H9 (cell line): ENCODE measurements at regions not wholly inside any gene's neighbourhood (a gene's known extent, or its start where the extent isn't known, plus 50 kb on each side); places are given as distances from the start of the nearest gene placed in this dataset.

Experiments used
- DNase-seq: peaks from one replicate; pipeline ENCODE4 v3.0.0-alpha.2; 2017
- H2AFZ ChIP-seq: one replicate; pipeline ENCODE4 v1.6.1; 2013; ENCODE audit warnings: mild to moderate bottlenecking, low read length, control low read depth, moderate library complexity
- H2AK5ac ChIP-seq: 2 replicates; pipeline ENCODE4 v1.6.1; 2013; ENCODE audit warnings: low read length, control low read depth, mixed read lengths; ENCODE audit not compliant: insufficient read length
- H2BK120ac ChIP-seq: one replicate; pipeline ENCODE4 v1.6.1; 2013; ENCODE audit warnings: low read depth, mild to moderate bottlenecking, low read length, control low read depth, inconsistent platforms; ENCODE audit not compliant: poor library complexity, severe bottlenecking
- H2BK12ac ChIP-seq: 2 replicates; pipeline ENCODE4 v1.6.1; 2013; ENCODE audit warnings: low read length, control low read depth, mixed read lengths, low read depth; ENCODE audit not compliant: insufficient read length
- H2BK15ac ChIP-seq: 2 replicates; pipeline ENCODE4 v1.6.1; 2013; ENCODE audit warnings: low read depth, low read length, control low read depth
- H2BK20ac ChIP-seq: one replicate; pipeline ENCODE4 v1.6.1; 2013; ENCODE audit warnings: low read depth, mild to moderate bottlenecking, low read length, control low read depth, inconsistent platforms; ENCODE audit not compliant: poor library complexity, severe bottlenecking
- H2BK5ac ChIP-seq: 2 replicates; pipeline ENCODE4 v1.6.1; 2013; ENCODE audit warnings: low read length, control low read depth, mixed read lengths; ENCODE audit not compliant: insufficient read length
- H3K14ac ChIP-seq: 2 replicates; pipeline ENCODE4 v1.6.1; 2013; ENCODE audit warnings: low read length, control low read depth; ENCODE audit not compliant: insufficient read depth
- H3K18ac ChIP-seq: 2 replicates; pipeline ENCODE4 v1.6.1; 2013; ENCODE audit warnings: low read depth, mild to moderate bottlenecking, mixed read lengths, low read length, control low read depth; ENCODE audit not compliant: insufficient read length
- H3K23ac ChIP-seq: 2 replicates; pipeline ENCODE4 v1.6.1; 2013; ENCODE audit warnings: low read length, control low read depth, mixed read lengths, low read depth; ENCODE audit not compliant: insufficient read length
- H3K23me2 ChIP-seq: 2 replicates; pipeline ENCODE4 v1.6.1; 2013; ENCODE audit warnings: low read depth, mild to moderate bottlenecking, mixed read lengths, low read length, control low read depth; ENCODE audit not compliant: insufficient read length, poor library complexity, severe bottlenecking
- H3K27ac ChIP-seq: 2 replicates; pipeline ENCODE4 v1.5.1; 2013; ENCODE audit warnings: low read length, control low read depth, mixed read lengths, low read depth; ENCODE audit not compliant: insufficient read length
- H3K27me3 ChIP-seq: 2 replicates; pipeline ENCODE4 v1.6.1; 2013; ENCODE audit warnings: low read length, control low read depth, inconsistent platforms; ENCODE audit not compliant: insufficient read depth
- H3K4ac ChIP-seq: 2 replicates; pipeline ENCODE4 v1.6.1; 2013; ENCODE audit warnings: low read depth, mild to moderate bottlenecking, control low read depth, inconsistent platforms, low read length, moderate library complexity
- H3K4me1 ChIP-seq: 2 replicates; pipeline ENCODE4 v1.6.1; 2013; ENCODE audit warnings: low read length, control low read depth, inconsistent platforms; ENCODE audit not compliant: insufficient read depth
- H3K4me2 ChIP-seq: 2 replicates; pipeline ENCODE4 v1.6.1; 2013; ENCODE audit warnings: low read length, control low read depth, mixed read lengths; ENCODE audit not compliant: insufficient read length, insufficient read depth
- H3K56ac ChIP-seq: 2 replicates; pipeline ENCODE4 v1.6.1; 2013; ENCODE audit warnings: low read depth, mild to moderate bottlenecking, mixed read lengths, low read length, control low read depth; ENCODE audit not compliant: insufficient read length
- H3K79me1 ChIP-seq: 2 replicates; pipeline ENCODE4 v1.6.1; 2013; ENCODE audit warnings: low read depth, mild to moderate bottlenecking, moderate library complexity, low read length, control low read depth, inconsistent platforms; ENCODE audit not compliant: insufficient read depth, poor library complexity, severe bottlenecking
- H3K79me2 ChIP-seq: 2 replicates; pipeline ENCODE4 v1.6.1; 2013; ENCODE audit warnings: low read length, control low read depth, inconsistent platforms; ENCODE audit not compliant: insufficient read depth
- H3K9ac ChIP-seq: 2 replicates; pipeline ENCODE4 v1.6.1; 2013; ENCODE audit warnings: low read length, control low read depth, mixed read lengths; ENCODE audit not compliant: insufficient read length; ENCODE audit errors: extremely low read depth
- H3K9me3 ChIP-seq: one replicate; pipeline ENCODE4 v1.6.1; 2013; ENCODE audit warnings: low read depth, low read length, inconsistent platforms; ENCODE audit not compliant: control insufficient read depth
- H3T11ph ChIP-seq: one replicate; pipeline ENCODE4 v1.6.1; 2013; ENCODE audit warnings: mild to moderate bottlenecking, low read length, control low read depth, inconsistent platforms
- H4K20me1 ChIP-seq: one replicate; pipeline ENCODE4 v1.6.1; 2013; ENCODE audit not compliant: control insufficient read depth, insufficient read length, insufficient read depth
- H4K5ac ChIP-seq: 2 replicates; pipeline ENCODE4 v1.6.1; 2013; ENCODE audit warnings: low read depth, mild to moderate bottlenecking, mixed read lengths, low read length, control low read depth; ENCODE audit not compliant: insufficient read length
- H4K8ac ChIP-seq: replicated peaks from 2 replicates; pipeline ENCODE4 v1.6.1; 2013; ENCODE audit warnings: low read length, control low read depth, mixed read lengths, low read depth; ENCODE audit not compliant: insufficient read length
- H4K91ac ChIP-seq: 2 replicates; pipeline ENCODE4 v1.6.1; 2013; ENCODE audit warnings: low read depth, mild to moderate bottlenecking, moderate library complexity, mixed read lengths, low read length, control low read depth; ENCODE audit not compliant: insufficient read length
- H3K27ac Mint-ChIP-seq, 3 experiments: 2 replicates in 2 of 3; 3 replicates in 1 of 3; pipeline ENCODE4 v1.8.0; 2020 to 2021; ENCODE audit warnings: mixed read lengths in 3 of 3, mild to moderate bottlenecking in 1 of 3, moderate library complexity in 1 of 3
- H3K27me3 Mint-ChIP-seq: 2 replicates; pipeline ENCODE4 v1.8.0; 2021; ENCODE audit warnings: low read depth, mild to moderate bottlenecking, moderate library complexity, mixed read lengths
- H3K36me3 Mint-ChIP-seq, 3 experiments: 2 replicates in 2 of 3; 3 replicates in 1 of 3; pipeline ENCODE4 v1.8.0; 2020 to 2021; ENCODE audit warnings: low read depth in 3 of 3, mixed read lengths in 3 of 3; ENCODE audit not compliant: insufficient read depth in 1 of 3
- H3K4me1 Mint-ChIP-seq, 2 experiments: 2 replicates each; pipeline ENCODE4 v1.8.0; 2020; ENCODE audit warnings: mixed read lengths in 2 of 2
- H3K4me3 Mint-ChIP-seq, 2 experiments: 2 replicates in 1 of 2; 3 replicates in 1 of 2; pipeline ENCODE4 v1.8.0; 2020 to 2021; ENCODE audit warnings: mild to moderate bottlenecking in 2 of 2, mixed read lengths in 2 of 2, moderate library complexity in 1 of 2
- H3K9me3 Mint-ChIP-seq, 2 experiments: 2 replicates in 1 of 2; 3 replicates in 1 of 2; pipeline ENCODE4 v1.8.0; 2020; ENCODE audit warnings: mild to moderate bottlenecking in 2 of 2, mixed read lengths in 2 of 2, moderate library complexity in 1 of 2
- CTCF ChIP-seq: fragments of 200-600 bp; sonication (generic); conservative IDR thresholded peaks from 3 replicates; pipeline ENCODE4 v1.8.0; 2021; ENCODE audit warnings: antibody characterized with exemption, mild to moderate bottlenecking
- WGBS: extraction: QIAGEN DNeasy Blood & Tissue Kit; methylation state at CpG from one replicate; pipeline ENCODE4 v1.1.7; 2013; ENCODE audit warnings: missing lambda C conversion rate, low lambda C conversion rate, mixed read lengths; ENCODE audit not compliant: insufficient read length; ENCODE audit errors: extremely low coverage; 5-methylcytosine and 5-hydroxymethylcytosine counted together

- Mint-ChIP-seq H3K9me3 (peaks cover 18 to 19% of the 10 kb centered on the region in 2 experiments), H3K4me3 (no peak overlapping the region), H3K4me1 (peaks cover 5% of the 10 kb centered on the region in 2 experiments; a peak in 3 of 4 replicates), H3K27me3 (peaks cover 11% of the 10 kb centered on the region), H3K36me3 (peaks cover 0 to 14% (median 6%) of the 10 kb centered on the region in 3 experiments; a peak in 4 of 7 replicates), H3K27ac (peak overlapping the region in 1 of 3 experiments; percentile 74; a peak in 1 of 7 replicates)
- Histone ChIP-seq H3K79me1 (no peaks in the 10 kb centered on the region), H3K23me2 (no peaks in the 10 kb centered on the region), H3K79me2 (no peaks in the 10 kb centered on the region), H3K4ac (no peak overlapping the region), H3T11ph (no peak overlapping the region), H3K23ac (no peak overlapping the region), H4K91ac (no peak overlapping the region), H3K27ac (no peak overlapping the region), H3K9ac (no peak overlapping the region), H3K27me3 (no peaks in the 10 kb centered on the region), H2BK20ac (no peak overlapping the region), H2BK15ac (no peak overlapping the region), H2BK120ac (no peak overlapping the region), H3K56ac (no peak overlapping the region), H3K18ac (no peak overlapping the region), H2AK5ac (no peak overlapping the region), H2AFZ (no peak overlapping the region), H3K4me1 (no peaks in the 10 kb centered on the region), H3K9me3 (peaks cover 5% of the 10 kb centered on the region), H4K20me1 (no peaks in the 10 kb centered on the region), H3K14ac (no peak overlapping the region), H2BK12ac (no peak overlapping the region), H4K8ac (no peak overlapping the region), H3K4me2 (no peak overlapping the region), H2BK5ac (no peak overlapping the region), H4K5ac (no peak overlapping the region)
- no peak for TF ChIP-seq CTCF
- no CpG with 5 or more reads among the region's 5 CpGs for WGBS
- DNase-seq = no peak
Measured at GRCh38 chr22:48228468-48228867, 1466.0 kb downstream of the TBC1D22A start.
